ENCODE measurements at regions not wholly inside any gene's neighbourhood (a gene's known extent, or its start where the extent isn't known, plus 50 kb on each side); places are given as distances from the start of the nearest gene placed in this dataset.

GRCh38 chr3:15997274-15997943, 177.1 kb upstream of the GALNT15 start:
- H3K27me3 Mint-ChIP-seq (ENCODE audit: insufficient read depth) = peaks cover 2% of the 10 kb centered on the region
- WGBS, 2 experiments (ENCODE audit: insufficient coverage in 1 of 2, insufficient read length in 1 of 2) = 97% methylated on average over 3 of the region's 4 CpGs; no CpG with 5 or more reads in 1 of the 2 experiments
- Histone ChIP-seq H3K27ac (ENCODE audit: low read depth, low read length) (no peak overlapping the region), H3K27me3 (ENCODE audit: control insufficient read depth, insufficient read depth, low read length, poor library complexity, severe bottlenecking) (no peaks in the 10 kb centered on the region), H3K4me1 (ENCODE audit: control insufficient read depth, insufficient read depth, low read length) (no peaks in the 10 kb centered on the region), H3K9ac (ENCODE audit: extremely low read depth, low read length, poor library complexity, severe bottlenecking) (no peak overlapping the region), H3K36me3 (ENCODE audit: control insufficient read depth, insufficient read depth, low read length) (no peaks in the 10 kb centered on the region), H3K9me3 (ENCODE audit: control insufficient read depth, low read length) (no peaks in the 10 kb centered on the region), H3K4me3 (ENCODE audit: low read length) (no peak overlapping the region)
- H3K9me3 Mint-ChIP-seq = peaks cover 1% of the 10 kb centered on the region
- H3K4me1 Mint-ChIP-seq = no peaks in the 10 kb centered on the region
- H3K36me3 Mint-ChIP-seq (ENCODE audit: low read depth) = no peaks in the 10 kb centered on the region
- TF ChIP-seq CTCF (conservative IDR thresholded peaks at IDR 0.05) = no peak
- no peak overlapping the region for H3K27ac Mint-ChIP-seq
- DNase-seq = no peak
- H3K4me3 Mint-ChIP-seq = no peak overlapping the region

- H3K27ac ChIP-seq (ENCODE audit: low read depth, low read length) = no peak overlapping the region
- H3K36me3 ChIP-seq (ENCODE audit: control insufficient read depth, insufficient read depth, low read length) = no peaks in the 10 kb centered on the region
- H3K36me3 Mint-ChIP-seq (ENCODE audit: low read depth) = no peaks in the 10 kb centered on the region
- no peaks in the 10 kb centered on the region for H3K4me1 Mint-ChIP-seq
- no peak overlapping the region for H3K27ac Mint-ChIP-seq
- H3K27me3 Mint-ChIP-seq (ENCODE audit: insufficient read depth) = peaks cover 2% of the 10 kb centered on the region
- no peaks in the 10 kb centered on the region for H3K9me3 ChIP-seq (ENCODE audit: control insufficient read depth, low read length)
- H3K27me3 ChIP-seq (ENCODE audit: control insufficient read depth, insufficient read depth, low read length, poor library complexity, severe bottlenecking) = no peaks in the 10 kb centered on the region
- 72 to 77% methylated on average over 3 of the region's 3 CpGs for WGBS, 2 experiments (ENCODE audit: insufficient coverage in 1 of 2, insufficient read length in 1 of 2)
- H3K9ac ChIP-seq (ENCODE audit: extremely low read depth, low read length, poor library complexity, severe bottlenecking) = no peak overlapping the region
- H3K4me3 Mint-ChIP-seq = no peak overlapping the region
- H3K4me3 ChIP-seq (ENCODE audit: low read length) = no peak overlapping the region
- no peak for TF ChIP-seq CTCF (conservative IDR thresholded peaks at IDR 0.05)
- no peak for DNase-seq
- no peaks in the 10 kb centered on the region for H3K4me1 ChIP-seq (ENCODE audit: control insufficient read depth, insufficient read depth, low read length)
- H3K9me3 Mint-ChIP-seq = peaks cover 1% of the 10 kb centered on the region
Measured at GRCh38 chr3:15998911-15999310, 175.6 kb upstream of the GALNT15 start.

GRCh38 chr3:16004812-16005211, 169.7 kb upstream of the GALNT15 start:
- TF ChIP-seq CTCF (conservative IDR thresholded peaks at IDR 0.05) = no peak
- H3K27ac Mint-ChIP-seq = no peak overlapping the region
- H3K27me3 ChIP-seq (ENCODE audit: control insufficient read depth, insufficient read depth, low read length, poor library complexity, severe bottlenecking) = no peaks in the 10 kb centered on the region
- no peak overlapping the region for H3K4me3 Mint-ChIP-seq
- no peaks in the 10 kb centered on the region for H3K36me3 Mint-ChIP-seq (ENCODE audit: low read depth)
- H3K4me3 ChIP-seq (ENCODE audit: low read length) = no peak overlapping the region
- WGBS, 2 experiments (ENCODE audit: insufficient coverage in 1 of 2, insufficient read length in 1 of 2) = 86 to 100% methylated on average over 2 to 3 of the region's 3 CpGs
- peaks cover 20% of the 10 kb centered on the region for H3K9me3 Mint-ChIP-seq
- no peaks in the 10 kb centered on the region for H3K4me1 ChIP-seq (ENCODE audit: control insufficient read depth, insufficient read depth, low read length)
- H3K27ac ChIP-seq (ENCODE audit: low read depth, low read length) = no peak overlapping the region
- DNase-seq = no peak
- H3K4me1 Mint-ChIP-seq = no peaks in the 10 kb centered on the region
- H3K27me3 Mint-ChIP-seq (ENCODE audit: insufficient read depth) = no peaks in the 10 kb centered on the region
- H3K9ac ChIP-seq (ENCODE audit: extremely low read depth, low read length, poor library complexity, severe bottlenecking) = no peak overlapping the region
- H3K9me3 ChIP-seq (ENCODE audit: control insufficient read depth, low read length) = peaks cover 17% of the 10 kb centered on the region
- H3K36me3 ChIP-seq (ENCODE audit: control insufficient read depth, insufficient read depth, low read length) = no peaks in the 10 kb centered on the region

Measured in endodermal cell (in vitro differentiated cells).